HL-60 (cell line): ENCODE measurements at regions not wholly inside any gene's neighbourhood (a gene's known extent, or its start where the extent isn't known, plus 50 kb on each side); places are given as distances from the start of the nearest gene placed in this dataset.

ENCODE experiments used
- DNase-seq, 2 experiments: peaks; one replicate each; pipeline ENCODE4 v3.0.0-alpha.2; 2010 to 2020; ENCODE audit warnings: low read depth in 1 of 2, low spot score in 1 of 2
- H3K27ac ChIP-seq: fragments of 250-450 bp; sonication (Bioruptor Pico); replicated peaks from 2 replicates; pipeline ENCODE4 v1.5.1; 2020; ENCODE audit warnings: mild to moderate bottlenecking, moderate library complexity
- H3K27me3 ChIP-seq: fragments of 250-450 bp; sonication (Bioruptor Pico); 2 replicates; pipeline ENCODE4 v1.5.1; 2021; ENCODE audit warnings: mild to moderate bottlenecking, moderate library complexity; ENCODE audit not compliant: insufficient read depth, poor library complexity, severe bottlenecking
- H3K4me3 ChIP-seq: replicated peaks from 2 replicates; pipeline ENCODE4 v1.5.1; 2011; ENCODE audit warnings: mild to moderate bottlenecking, control low read depth, low read length; ENCODE audit not compliant: insufficient read depth
- CTCF ChIP-seq: IDR thresholded peaks from one replicate; pipeline ENCODE4 v1.5.1; 2011; ENCODE audit warnings: low read length, control low read depth, inconsistent platforms; ENCODE audit not compliant: insufficient read depth
- GABPA ChIP-seq: IDR thresholded peaks from 2 replicates; pipeline ENCODE4 v1.6.1; 2012; ENCODE audit warnings: low read depth
- POLR2AphosphoS5 ChIP-seq: IDR thresholded peaks from 2 replicates; pipeline ENCODE4 v1.6.1; 2012; ENCODE audit warnings: low read depth
- REST ChIP-seq: IDR thresholded peaks from 2 replicates; pipeline ENCODE4 v1.6.1; 2012; ENCODE audit warnings: low read depth; ENCODE audit not compliant: insufficient replicate concordance
- SPI1 ChIP-seq: IDR thresholded peaks from 2 replicates; pipeline ENCODE4 v1.6.1; 2012; ENCODE audit warnings: low read depth, mild to moderate bottlenecking, borderline replicate concordance

GRCh38 chr2:7971841-7972240 is 710.0 kb upstream of the ID2 start:
- DNase-seq = no peak
- H3K4me3 ChIP-seq = no peak overlapping the region
- no peak for TF ChIP-seq CTCF
- TF ChIP-seq POLR2AphosphoS5 = no peak
- no peak for TF ChIP-seq SPI1
- TF ChIP-seq GABPA = no peak
- no peak for TF ChIP-seq REST
- no peaks in the 10 kb centered on the region for H3K27me3 ChIP-seq
- no peak overlapping the region for H3K27ac ChIP-seq

- DNase-seq = no peak
- H3K4me3 ChIP-seq = no peak overlapping the region
- TF ChIP-seq GABPA (no peak), REST (no peak), CTCF (no peak), SPI1 (no peak), POLR2AphosphoS5 (no peak)
These were observed 709.2 kb upstream of the ID2 start for GRCh38 chr2:7972670-7973069.

GRCh38 chr2:7973801-7974480 is 707.9 kb upstream of the ID2 start:
- no peak for DNase-seq
- Histone ChIP-seq H3K27me3 (no peaks in the 10 kb centered on the region), H3K27ac (no peak overlapping the region), H3K4me3 (no peak overlapping the region)
- TF ChIP-seq GABPA = no peak
- no peak for TF ChIP-seq CTCF
- no peak for TF ChIP-seq REST
- TF ChIP-seq SPI1 = no peak
- no peak for TF ChIP-seq POLR2AphosphoS5

More at GRCh38 chr2:7972670-7973069, 709.2 kb upstream of the ID2 start:
- Histone ChIP-seq H3K27me3 (no peaks in the 10 kb centered on the region), H3K27ac (no peak overlapping the region)
